D721Med (cell line): ENCODE measurements at regions not wholly inside any gene's neighbourhood (a gene's known extent, or its start where the extent isn't known, plus 50 kb on each side); places are given as distances from the start of the nearest gene placed in this dataset.

Experiments
- DNase-seq: peaks from one replicate; pipeline ENCODE4 v3.0.0; 2011; ENCODE audit warnings: low spot score; ENCODE audit not compliant: insufficient read length
- FAIRE-seq: peaks from 2 replicates; lab custom pipeline; 2011; peaks lifted over from hg19 to GRCh38; lab: Jason Lieb, UNC
- CTCF ChIP-seq: IDR thresholded peaks from 2 replicates; pipeline ENCODE4 v1.5.1; 2012; ENCODE audit warnings: mild to moderate bottlenecking, control low read depth; ENCODE audit not compliant: insufficient read depth; ENCODE audit errors: missing control alignments

- DNase-seq (no peak), FAIRE-seq (no peak)
- no peak for TF ChIP-seq CTCF
Measured at GRCh38 chr4:23371533-23371932, 518.3 kb downstream of the PPARGC1A start.

- no peak for FAIRE-seq
- no peak for DNase-seq
- no peak for TF ChIP-seq CTCF
Measured at GRCh38 chr4:23369331-23369730, 520.5 kb downstream of the PPARGC1A start.

GRCh38 chr4:23368081-23368697 is 521.7 kb downstream of the PPARGC1A start:
- FAIRE-seq (peak; percentile 11), DNase-seq (no peak)
- TF ChIP-seq CTCF: peak; percentile 15

GRCh38 chr4:23366557-23366906 is 523.3 kb downstream of the PPARGC1A start:
- FAIRE-seq (no peak), DNase-seq (no peak)
- TF ChIP-seq CTCF: no peak

- TF ChIP-seq CTCF: no peak
- FAIRE-seq (no peak), DNase-seq (no peak)
Measured at GRCh38 chr4:23365871-23366556, 523.8 kb downstream of the PPARGC1A start.

GRCh38 chr4:23365086-23365485 is 524.8 kb downstream of the PPARGC1A start:
- no peak for TF ChIP-seq CTCF
- FAIRE-seq: no peak
- no peak for DNase-seq

- FAIRE-seq (no peak), DNase-seq (no peak)
- TF ChIP-seq CTCF: no peak
Measured at GRCh38 chr4:23364167-23364566, 525.7 kb downstream of the PPARGC1A start.
